ENCODE measurements at regions not wholly inside any gene's neighbourhood (a gene's known extent, or its start where the extent isn't known, plus 50 kb on each side); places are given as distances from the start of the nearest gene placed in this dataset.

GRCh38 chr5:89045216-89045615, 162.2 kb upstream of the MEF2C start:
- no peak for DNase-seq

- no peak for DNase-seq
These were observed 161.8 kb upstream of the MEF2C start for GRCh38 chr5:89044674-89045200.

GRCh38 chr5:89043676-89044075, 160.7 kb upstream of the MEF2C start:
- no peak for DNase-seq

GRCh38 chr5:89042746-89043145, 159.8 kb upstream of the MEF2C start:
- no peak for DNase-seq

GRCh38 chr5:89041976-89042375, 159.0 kb upstream of the MEF2C start:
- no peak for DNase-seq

- no peak for DNase-seq
These were observed 158.3 kb upstream of the MEF2C start for GRCh38 chr5:89041249-89041779.

- no peak for DNase-seq
These were observed 153.9 kb upstream of the MEF2C start for GRCh38 chr5:89036704-89037489.

- no peak for DNase-seq
These were observed 153.2 kb upstream of the MEF2C start for GRCh38 chr5:89036166-89036565.

GRCh38 chr5:89034588-89034987, 151.6 kb upstream of the MEF2C start:
- DNase-seq: no peak

- DNase-seq: no peak
These were observed 147.8 kb upstream of the MEF2C start for GRCh38 chr5:89030798-89031197.

GRCh38 chr5:89028595-89029285, 145.8 kb upstream of the MEF2C start:
- no peak for DNase-seq

GRCh38 chr5:89024045-89024444, 141.1 kb upstream of the MEF2C start:
- DNase-seq: no peak

- DNase-seq: no peak
These were observed 138.1 kb upstream of the MEF2C start for GRCh38 chr5:89020926-89021610.

GRCh38 chr5:89016741-89017303, 133.8 kb upstream of the MEF2C start:
- no peak for DNase-seq

GRCh38 chr5:89015409-89015808, 132.4 kb upstream of the MEF2C start:
- DNase-seq: no peak

GRCh38 chr5:89011778-89012711, 129.1 kb upstream of the MEF2C start:
- DNase-seq: no peak

GRCh38 chr5:89010512-89010911, 127.5 kb upstream of the MEF2C start:
- DNase-seq: no peak

GRCh38 chr5:89008291-89008690, 125.3 kb upstream of the MEF2C start:
- no peak for DNase-seq

- DNase-seq: no peak
These were observed 123.0 kb upstream of the MEF2C start for GRCh38 chr5:89005990-89006389.

GRCh38 chr5:89004379-89004778, 121.4 kb upstream of the MEF2C start:
- no peak for DNase-seq

- no peak for DNase-seq
These were observed 120.6 kb upstream of the MEF2C start for GRCh38 chr5:89003563-89004036.

- DNase-seq: no peak
These were observed 116.9 kb upstream of the MEF2C start for GRCh38 chr5:88999853-89000252.

Measured in GOT3 (cell line).